ENCODE measurements at regions not wholly inside any gene's neighbourhood (a gene's known extent, or its start where the extent isn't known, plus 50 kb on each side); places are given as distances from the start of the nearest gene placed in this dataset.

GRCh38 chr4:63906660-63907183 lies 502.5 kb downstream of the TECRL start:
- Mint-ChIP-seq H3K27ac (no peak overlapping the region), H3K9me3 (peaks cover 0 to 15% of the 10 kb centered on the region in 2 donors), H3K36me3 (no peaks in the 10 kb centered on the region)
- no peak for DNase-seq (ENCODE audit: low spot score in 2 of 2)
- ATAC-seq, result no peak

- no peak for ATAC-seq
- Mint-ChIP-seq H3K36me3 (no peaks in the 10 kb centered on the region), H3K27ac (no peak overlapping the region), H3K9me3 (peaks cover 12 to 19% of the 10 kb centered on the region in 2 donors)
- DNase-seq (ENCODE audit: low spot score in 2 of 2), result no peak
These were observed 505.0 kb downstream of the TECRL start for GRCh38 chr4:63904201-63904600.

- DNase-seq (ENCODE audit: low spot score in 2 of 2), result no peak
- H3K9me3 Mint-ChIP-seq, result peaks cover 18% of the 10 kb centered on the region in 2 donors
- H3K27ac Mint-ChIP-seq, result no peak overlapping the region
- H3K36me3 Mint-ChIP-seq, result no peaks in the 10 kb centered on the region
- no peak for ATAC-seq
These were observed 507.9 kb downstream of the TECRL start for GRCh38 chr4:63901304-63901703.

GRCh38 chr4:63898961-63899360 lies 510.3 kb downstream of the TECRL start:
- H3K9me3 Mint-ChIP-seq, result peaks cover 14 to 27% of the 10 kb centered on the region in 2 donors
- H3K36me3 Mint-ChIP-seq, result no peaks in the 10 kb centered on the region
- DNase-seq (ENCODE audit: low spot score in 2 of 2) (no peak), ATAC-seq (no peak)
- no peak overlapping the region for H3K27ac Mint-ChIP-seq

GRCh38 chr4:63894161-63894560 lies 515.1 kb downstream of the TECRL start:
- DNase-seq (ENCODE audit: low spot score in 2 of 2) (no peak), ATAC-seq (no peak)
- Mint-ChIP-seq H3K27ac (no peak overlapping the region), H3K36me3 (no peaks in the 10 kb centered on the region), H3K9me3 (peaks cover 18 to 30% of the 10 kb centered on the region in 2 donors)

GRCh38 chr4:63869370-63869769 lies 539.9 kb downstream of the TECRL start:
- DNase-seq (ENCODE audit: low spot score in 2 of 2), result no peak
- H3K36me3 Mint-ChIP-seq, result no peaks in the 10 kb centered on the region
- ATAC-seq, result no peak
- H3K9me3 Mint-ChIP-seq, result peaks cover 0 to 12% of the 10 kb centered on the region in 2 donors
- H3K27ac Mint-ChIP-seq, result no peak overlapping the region

GRCh38 chr4:63851496-63851895 lies 557.8 kb downstream of the TECRL start:
- ATAC-seq (no peak), DNase-seq (ENCODE audit: low spot score in 2 of 2) (no peak)
- no peak overlapping the region for H3K27ac Mint-ChIP-seq
- no peaks in the 10 kb centered on the region for H3K36me3 Mint-ChIP-seq
- peaks cover 4 to 17% of the 10 kb centered on the region in 2 donors for H3K9me3 Mint-ChIP-seq

- H3K36me3 Mint-ChIP-seq, result peaks cover 0 to 4% of the 10 kb centered on the region in 2 donors
- peaks cover 17 to 18% of the 10 kb centered on the region in 2 donors for H3K9me3 Mint-ChIP-seq
- no peak for ATAC-seq
- no peak for DNase-seq (ENCODE audit: low spot score in 2 of 2)
- no peak overlapping the region for H3K27ac Mint-ChIP-seq
These were observed 568.0 kb downstream of the TECRL start for GRCh38 chr4:63841266-63841665.

- ATAC-seq, result no peak
- DNase-seq (ENCODE audit: low spot score in 2 of 2), result no peak
- peaks cover 17 to 18% of the 10 kb centered on the region in 2 donors for H3K9me3 Mint-ChIP-seq
- no peak overlapping the region for H3K27ac Mint-ChIP-seq
- H3K36me3 Mint-ChIP-seq, result peaks cover 0 to 10% of the 10 kb centered on the region in 2 donors
These were observed 577.6 kb downstream of the TECRL start for GRCh38 chr4:63831590-63832155.

GRCh38 chr4:63817196-63817865 lies 591.9 kb downstream of the TECRL start:
- Mint-ChIP-seq H3K36me3 (peaks cover 0 to 5% of the 10 kb centered on the region in 2 donors), H3K9me3 (peaks cover 16 to 24% of the 10 kb centered on the region in 2 donors), H3K27ac (no peak overlapping the region)
- no peak for DNase-seq (ENCODE audit: low spot score in 2 of 2)
- no peak for ATAC-seq

- peaks cover 0 to 5% of the 10 kb centered on the region in 2 donors for H3K36me3 Mint-ChIP-seq
- H3K9me3 Mint-ChIP-seq, result peaks cover 16 to 22% of the 10 kb centered on the region in 2 donors
- DNase-seq (ENCODE audit: low spot score in 2 of 2) (no peak), ATAC-seq (no peak)
- H3K27ac Mint-ChIP-seq, result no peak overlapping the region
These were observed 594.9 kb downstream of the TECRL start for GRCh38 chr4:63814171-63814964.

- Mint-ChIP-seq H3K9me3 (peaks cover 12 to 15% of the 10 kb centered on the region in 2 donors), H3K27ac (no peak overlapping the region), H3K36me3 (no peaks in the 10 kb centered on the region)
- DNase-seq (ENCODE audit: low spot score in 2 of 2), result no peak
- no peak for ATAC-seq
These were observed 610.1 kb downstream of the TECRL start for GRCh38 chr4:63799166-63799565.

- Mint-ChIP-seq H3K9me3 (peaks cover 17 to 18% of the 10 kb centered on the region in 2 donors), H3K27ac (no peak overlapping the region), H3K36me3 (no peaks in the 10 kb centered on the region)
- DNase-seq (ENCODE audit: low spot score in 2 of 2) (no peak), ATAC-seq (no peak)
These were observed 613.9 kb downstream of the TECRL start for GRCh38 chr4:63795301-63795700.

- DNase-seq (ENCODE audit: low spot score in 2 of 2), result no peak
- ATAC-seq, result no peak
- Mint-ChIP-seq H3K9me3 (peaks cover 13 to 15% of the 10 kb centered on the region in 2 donors), H3K36me3 (no peaks in the 10 kb centered on the region), H3K27ac (no peak overlapping the region)
These were observed 618.9 kb downstream of the TECRL start for GRCh38 chr4:63790377-63790776.

- H3K36me3 Mint-ChIP-seq, result no peaks in the 10 kb centered on the region
- no peak overlapping the region for H3K27ac Mint-ChIP-seq
- ATAC-seq (no peak), DNase-seq (ENCODE audit: low spot score in 2 of 2) (no peak)
- H3K9me3 Mint-ChIP-seq, result peaks cover 17 to 19% of the 10 kb centered on the region in 2 donors
These were observed 621.0 kb downstream of the TECRL start for GRCh38 chr4:63788271-63788670.

- Mint-ChIP-seq H3K36me3 (no peaks in the 10 kb centered on the region), H3K9me3 (peaks cover 14 to 18% of the 10 kb centered on the region in 2 donors), H3K27ac (no peak overlapping the region)
- ATAC-seq (no peak), DNase-seq (ENCODE audit: low spot score in 2 of 2) (no peak)
These were observed 621.9 kb downstream of the TECRL start for GRCh38 chr4:63787326-63787725.

GRCh38 chr4:63786171-63786570 lies 623.1 kb downstream of the TECRL start:
- DNase-seq (ENCODE audit: low spot score in 2 of 2) (no peak), ATAC-seq (no peak)
- no peaks in the 10 kb centered on the region for H3K36me3 Mint-ChIP-seq
- H3K27ac Mint-ChIP-seq, result no peak overlapping the region
- H3K9me3 Mint-ChIP-seq, result peaks cover 10% of the 10 kb centered on the region in 2 donors

All from activated naive CD4-positive, alpha-beta T cell treated with anti-CD3 and anti-CD28 coated beads, Interleukin-2, amount 50 U/mL, for 72 hours (primary cell).